HG03103 (cell line): ENCODE measurements at regions not wholly inside any gene's neighbourhood (a gene's known extent, or its start where the extent isn't known, plus 50 kb on each side); places are given as distances from the start of the nearest gene placed in this dataset.
"Not testable (repeated sequence)": the region's sequence is repeated elsewhere in the genome, so short reads cannot be mapped to it uniquely, and the experiment has no call there.

ENCODE experiments used
- ATAC-seq: cut with Tn5 transposase; IDR thresholded peaks from one replicate; pipeline ENCODE4 v1.9.1; 2021; ENCODE audit warnings: low read depth; ENCODE audit not compliant: unreplicated experiment

DNA sequence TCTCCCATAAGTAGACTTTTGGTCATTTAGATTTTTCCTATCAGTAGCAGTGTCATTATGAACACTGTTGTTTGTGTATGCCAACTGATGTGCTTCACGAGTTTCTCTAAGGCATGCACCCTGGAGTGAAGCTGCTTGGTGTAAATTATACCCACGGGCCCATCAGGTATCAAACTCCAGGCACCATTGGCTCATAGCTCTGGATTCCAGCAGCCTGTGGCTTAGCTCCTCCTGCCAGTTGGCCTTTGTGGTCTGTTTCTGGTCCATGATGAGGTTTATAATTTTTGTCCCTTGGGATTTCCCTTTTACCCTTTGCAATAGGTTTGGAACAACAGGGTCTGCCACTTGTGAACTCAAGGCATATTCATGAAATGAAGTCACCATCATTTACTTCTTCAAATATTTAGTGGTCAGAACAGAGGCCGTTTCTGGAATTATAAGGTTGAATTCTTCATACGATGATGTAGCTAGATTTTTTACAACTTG, 350.5 kb downstream of the PRL start:
- no peak for ATAC-seq

DNA sequence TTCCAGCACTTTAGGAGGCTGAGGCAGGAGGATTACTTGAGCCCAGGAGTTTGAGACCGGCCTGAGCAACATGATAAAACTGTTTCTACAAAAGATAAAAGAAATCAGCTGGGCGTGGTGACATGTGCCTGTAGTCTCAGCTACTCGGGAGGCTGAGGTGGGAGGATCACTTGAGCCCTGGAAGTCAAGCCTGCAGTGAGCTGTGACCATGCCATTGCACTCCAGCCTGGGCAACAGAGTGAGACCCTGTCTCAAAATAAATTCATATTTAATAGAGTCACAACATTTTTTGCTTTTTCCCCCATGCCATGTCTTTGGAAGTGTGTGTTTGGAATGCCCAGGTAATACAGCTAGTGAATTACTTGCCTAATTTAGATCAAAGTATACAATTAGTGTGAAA, 349.6 kb downstream of the PRL start:
- ATAC-seq: not testable (repeated sequence)

- ATAC-seq: no peak
Observed at GRCh38 chr6:21947731-21948386, 349.0 kb downstream of the PRL start.

DNA sequence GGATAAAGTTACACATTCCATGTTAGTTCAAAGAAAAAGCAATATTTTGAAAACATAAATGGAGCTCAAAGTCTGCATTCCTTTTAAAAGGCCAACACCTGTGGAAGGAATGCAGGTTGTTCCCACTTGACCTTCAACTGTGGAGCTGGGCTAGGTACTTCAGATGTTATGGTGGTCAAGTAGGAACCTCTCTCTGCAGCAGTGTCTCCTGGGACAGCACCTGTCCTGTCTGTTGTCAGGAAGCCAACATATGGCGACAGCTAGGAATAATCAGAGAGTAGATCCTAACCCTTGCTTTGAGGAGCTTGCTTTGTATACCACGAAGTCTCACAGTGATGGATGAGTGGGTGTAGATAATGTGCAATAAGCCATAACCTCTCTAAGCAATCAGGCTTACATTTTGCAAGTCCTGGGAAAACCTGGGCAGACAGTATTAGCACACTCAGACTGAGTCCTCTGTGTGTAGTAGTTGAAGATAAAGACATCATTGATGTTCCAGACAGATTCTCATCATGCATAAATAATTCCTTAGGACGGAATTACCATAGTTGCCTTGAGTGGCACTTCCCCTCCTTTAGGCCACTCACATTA, 347.5 kb downstream of the PRL start:
- ATAC-seq: no peak

DNA sequence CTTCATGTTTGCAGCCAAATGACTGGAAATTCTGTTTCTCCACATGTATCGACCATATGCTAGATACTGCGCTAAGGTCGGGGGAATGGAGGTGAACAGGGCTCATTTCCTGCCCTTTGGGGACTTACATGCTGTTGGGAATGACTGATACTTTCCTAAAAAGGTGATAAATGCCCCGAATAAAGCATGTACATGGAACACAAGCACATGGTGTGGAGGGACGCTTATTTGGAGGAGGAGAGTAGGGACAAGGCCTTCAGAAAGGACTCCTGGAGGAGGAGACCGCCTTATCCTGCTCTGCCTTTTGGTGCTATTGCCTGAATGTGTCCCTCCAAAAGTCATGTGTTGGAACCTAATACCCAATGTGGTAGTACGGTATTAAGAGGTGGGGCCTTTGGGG, 344.5 kb downstream of the PRL start:
- ATAC-seq: no peak

DNA sequence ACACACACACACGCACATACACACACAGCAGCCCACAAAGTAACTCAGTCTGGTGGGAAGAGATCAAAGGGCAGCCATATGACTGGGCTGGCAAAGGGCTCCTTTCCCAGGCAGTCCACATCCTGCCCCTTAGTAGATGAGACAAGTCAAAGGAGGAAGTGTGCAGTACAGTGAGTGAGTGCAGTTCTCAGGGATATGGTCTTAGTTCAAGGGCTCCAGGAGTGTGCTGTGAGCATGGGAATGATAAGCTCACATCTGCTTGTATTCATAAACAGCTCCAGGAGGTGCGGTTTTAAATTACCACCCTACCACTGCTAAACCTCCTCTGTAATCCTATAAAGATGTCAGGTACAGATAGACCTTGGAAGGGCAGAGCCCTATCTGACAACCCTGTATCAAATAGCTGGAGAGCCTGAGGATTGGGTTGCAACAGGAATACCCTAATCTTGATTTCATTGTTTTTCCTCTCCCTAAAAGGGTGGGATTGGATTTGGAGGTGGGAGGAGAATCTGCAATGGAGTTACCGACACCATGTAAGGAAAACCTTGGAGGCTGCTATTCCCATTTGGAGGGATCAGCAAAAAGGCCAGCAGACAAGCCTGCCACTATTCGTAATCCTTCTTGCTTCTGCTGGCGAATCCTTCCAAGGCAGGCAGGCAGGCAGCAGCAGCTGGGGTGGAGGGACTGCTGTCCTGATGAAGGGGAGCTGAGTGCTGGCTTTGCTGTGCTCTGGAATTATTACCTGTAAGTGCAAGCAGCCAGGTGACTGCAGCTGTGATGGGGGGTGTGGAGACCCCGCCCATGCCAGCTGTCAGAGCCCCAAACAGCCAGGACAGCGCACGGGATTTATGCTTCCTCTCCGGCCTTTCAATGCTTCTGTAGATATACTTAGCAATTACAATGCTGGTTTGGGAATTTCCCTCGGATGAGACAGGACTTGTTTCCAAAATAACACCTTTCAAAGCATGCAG, 342.7 kb downstream of the PRL start:
- ATAC-seq: no peak

DNA sequence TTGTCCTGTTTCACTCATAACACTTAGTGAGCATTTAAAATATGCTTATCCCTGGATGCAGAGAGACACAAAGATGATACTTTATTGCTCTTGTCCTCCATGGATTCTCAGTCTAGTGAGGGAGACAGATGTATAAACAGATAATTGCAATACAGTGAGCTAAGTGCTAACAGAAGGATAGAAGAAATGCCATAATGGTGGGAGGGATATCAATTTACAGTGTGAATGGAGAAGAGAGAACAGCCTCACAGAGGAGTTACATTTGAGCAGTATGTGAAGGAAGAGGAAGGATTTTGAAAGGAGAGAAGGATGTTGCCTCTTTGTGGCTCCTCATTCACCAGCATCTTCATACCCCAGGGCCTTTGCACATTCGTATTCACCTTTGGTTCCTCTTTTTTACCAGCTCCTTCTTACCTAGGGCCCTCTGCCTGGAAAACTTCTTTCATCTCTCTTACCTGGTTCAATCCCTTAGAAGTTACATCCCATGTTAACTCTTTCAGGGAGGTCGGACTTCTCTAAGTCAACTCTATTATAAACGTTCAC, 341.7 kb downstream of the PRL start:
- ATAC-seq: no peak

- no peak for ATAC-seq
Observed at GRCh38 chr6:21955951-21956350, 340.9 kb downstream of the PRL start.

DNA sequence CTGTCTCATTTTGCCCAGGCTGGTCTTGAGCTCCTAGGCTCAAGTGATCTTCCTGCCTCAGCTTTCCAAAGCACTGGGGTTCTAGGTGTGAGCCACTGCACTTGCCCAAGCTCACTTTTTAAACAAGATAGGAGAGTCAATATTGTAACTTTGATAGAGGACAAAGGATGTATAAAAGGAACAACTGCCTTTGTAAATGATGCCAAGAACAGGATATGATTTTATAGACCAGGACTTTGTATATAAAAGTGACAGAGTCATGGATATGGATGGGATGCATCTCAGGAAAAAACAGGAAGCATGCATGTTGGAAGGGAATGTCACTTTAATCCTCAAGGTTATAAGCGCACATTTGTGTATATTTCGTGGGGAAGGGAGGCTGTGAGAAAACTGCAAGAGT, 338.4 kb downstream of the PRL start:
- ATAC-seq: no peak

- ATAC-seq: no peak
Observed at GRCh38 chr6:21961226-21961625, 335.6 kb downstream of the PRL start.

DNA sequence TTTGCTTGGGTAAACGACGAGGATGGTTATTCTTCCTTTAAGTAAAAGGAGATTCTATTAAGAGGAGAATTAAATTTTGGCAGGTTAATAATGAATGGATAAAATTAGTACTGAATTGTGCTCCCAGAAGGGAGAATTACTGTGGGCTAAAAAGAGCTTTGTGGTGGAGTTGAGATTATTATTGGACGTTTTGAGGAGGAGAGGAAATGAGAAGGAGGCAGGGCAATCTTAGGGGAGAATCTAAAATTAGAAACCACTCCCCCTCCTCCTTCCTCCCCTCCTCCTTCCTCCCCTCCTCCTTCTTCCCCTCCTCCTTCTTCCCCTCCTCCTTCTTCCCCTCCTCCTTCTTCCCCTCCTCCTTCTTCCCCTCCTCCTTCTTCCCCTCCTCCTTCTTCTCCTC, 331.8 kb downstream of the PRL start:
- no peak for ATAC-seq

GRCh38 chr6:21965953-21966539, 330.8 kb downstream of the PRL start:
- no peak for ATAC-seq

DNA sequence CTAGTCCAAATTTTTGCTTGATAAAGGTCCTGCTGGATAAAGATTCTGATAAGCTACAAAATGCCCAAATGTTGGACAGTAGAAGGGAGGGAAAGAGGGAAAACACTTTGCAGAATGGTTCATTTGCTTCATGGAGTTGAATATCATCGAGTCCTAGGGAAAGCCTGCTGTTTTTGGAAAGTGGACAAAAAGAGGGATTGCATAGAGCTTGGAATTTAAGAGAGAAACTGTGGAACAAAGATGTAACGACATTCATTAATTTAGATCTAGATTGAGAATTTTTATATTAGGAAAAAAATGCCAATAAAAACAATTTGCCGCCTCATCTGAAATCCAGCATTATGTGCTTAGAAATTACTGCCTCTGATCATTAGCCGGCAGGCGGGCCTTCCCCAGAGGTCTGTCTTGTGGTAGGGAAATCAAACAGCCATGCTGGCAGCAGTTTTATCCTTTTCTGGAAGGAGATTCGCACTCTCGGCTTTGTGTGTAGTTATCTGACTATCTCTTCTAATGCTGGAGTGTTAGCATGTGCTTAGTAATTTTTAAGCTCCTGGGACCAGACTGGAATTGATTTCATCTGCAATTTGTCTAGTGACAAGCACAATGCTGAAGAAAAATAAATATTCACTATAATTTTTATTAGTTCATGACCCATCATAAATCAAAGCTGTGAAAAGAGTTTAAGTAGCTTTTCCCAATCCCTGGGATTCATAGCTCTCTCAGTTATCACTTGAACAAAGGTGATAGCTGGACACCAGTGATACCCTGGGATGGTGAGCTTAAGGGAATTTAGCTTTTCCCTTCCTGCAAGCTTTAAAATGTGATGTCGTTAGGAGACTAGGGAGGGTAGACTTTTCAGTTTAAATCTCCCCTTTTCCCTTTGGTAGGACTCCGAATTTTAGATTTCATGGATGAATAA, 329.5 kb downstream of the PRL start:
- ATAC-seq: no peak

DNA sequence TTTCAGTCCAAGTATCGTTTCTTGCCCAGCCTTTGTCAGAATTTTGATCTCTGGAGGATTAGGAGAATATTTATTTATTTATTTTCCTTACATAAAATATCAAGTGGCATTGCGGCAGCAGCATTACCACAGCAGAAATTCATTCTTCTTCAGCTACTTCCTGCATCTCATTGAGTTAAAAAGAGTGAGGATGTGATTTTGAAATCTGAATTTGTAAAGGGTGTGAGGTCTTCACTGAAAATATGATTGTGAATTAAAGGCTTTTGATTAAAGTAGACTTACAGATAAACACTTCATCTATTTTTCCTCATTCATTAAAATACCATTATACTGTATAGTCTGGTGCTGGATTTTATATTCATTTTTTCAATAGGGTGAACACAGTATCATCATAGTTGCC, 328.4 kb downstream of the PRL start:
- no peak for ATAC-seq

- ATAC-seq: no peak
Observed at GRCh38 chr6:21969192-21969591, 327.6 kb downstream of the PRL start.

- no peak for ATAC-seq
Observed at GRCh38 chr6:21970569-21971300, 326.1 kb downstream of the PRL start.

DNA sequence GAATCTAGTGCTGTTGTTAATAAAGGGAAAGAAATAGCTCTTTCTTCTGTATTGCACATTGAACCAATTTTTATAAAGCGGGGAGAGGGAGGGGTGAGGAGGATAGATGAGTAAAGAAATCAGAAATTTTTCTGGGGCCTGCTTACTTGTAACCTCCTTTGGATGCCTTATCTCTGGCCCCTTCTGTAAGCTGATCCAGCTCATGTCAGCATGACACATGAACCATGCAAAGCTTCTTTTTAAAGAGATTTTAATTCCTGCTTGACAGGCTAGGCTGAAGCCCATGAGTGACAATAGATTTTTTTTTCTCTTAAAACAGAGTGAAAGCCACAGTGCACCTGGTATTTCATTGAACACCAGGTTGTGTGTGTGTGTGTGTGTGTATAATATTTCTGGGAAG, 325.3 kb downstream of the PRL start:
- no peak for ATAC-seq

- ATAC-seq: no peak
Observed at GRCh38 chr6:21972516-21972915, 324.3 kb downstream of the PRL start.

DNA sequence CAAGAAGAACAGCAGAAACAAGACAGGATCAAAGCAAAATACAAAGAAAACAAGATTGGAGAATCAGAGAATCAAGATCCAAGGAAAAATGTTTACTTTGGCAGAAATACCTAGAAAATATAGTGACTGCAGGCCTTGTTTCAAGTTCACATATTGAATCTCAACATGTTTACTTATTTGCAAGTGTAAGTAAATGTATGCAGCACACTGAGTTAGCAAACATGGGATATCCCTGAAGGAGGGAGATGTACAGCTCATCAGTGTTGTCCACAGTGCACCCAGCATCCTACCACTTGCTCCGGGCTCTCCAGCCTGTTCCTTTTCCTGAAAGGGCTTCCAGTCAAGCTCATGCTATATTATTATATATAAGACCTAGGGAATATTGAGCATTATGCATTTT, 319.5 kb downstream of the PRL start:
- ATAC-seq: no peak
